Karpas-422 (cell line): ENCODE measurements at regions not wholly inside any gene's neighbourhood (a gene's known extent, or its start where the extent isn't known, plus 50 kb on each side); places are given as distances from the start of the nearest gene placed in this dataset.

Experiments
- DNase-seq: peaks from one replicate; pipeline ENCODE4 v3.0.0-alpha.2; 2015
- H2AFZ ChIP-seq: fragments of 200-600 bp; sonication (generic); 2 replicates; pipeline ENCODE4 v1.6.1; 2014; ENCODE audit warnings: antibody characterized with exemption, low read length, mixed read lengths
- H3K27ac ChIP-seq: fragments of 200-600 bp; sonication (generic); 2 replicates; pipeline ENCODE4 v1.5.1; 2014; ENCODE audit warnings: mild to moderate bottlenecking, low read length, moderate library complexity
- H3K27me3 ChIP-seq: fragments of 200-600 bp; sonication (generic); 2 replicates; pipeline ENCODE4 v1.6.1; 2014; ENCODE audit warnings: low read length, mixed read lengths
- H3K36me3 ChIP-seq: fragments of 200-600 bp; sonication (generic); 2 replicates; pipeline ENCODE4 v1.6.1; 2014; ENCODE audit warnings: low read length, mixed read lengths; ENCODE audit not compliant: insufficient read depth
- H3K4me1 ChIP-seq: fragments of 200-600 bp; sonication (generic); 2 replicates; pipeline ENCODE4 v1.6.1; 2014; ENCODE audit warnings: mild to moderate bottlenecking, low read length, mixed read lengths
- H3K4me2 ChIP-seq: fragments of 200-600 bp; sonication (generic); 2 replicates; pipeline ENCODE4 v1.6.1; 2014; ENCODE audit warnings: low read length, low read depth, mild to moderate bottlenecking; ENCODE audit not compliant: poor library complexity, severe bottlenecking
- H3K4me3 ChIP-seq: fragments of 200-600 bp; sonication (generic); 2 replicates; pipeline ENCODE4 v1.5.1; 2014; ENCODE audit warnings: mild to moderate bottlenecking, antibody characterized with exemption, low read length, mixed read lengths
- H3K79me2 ChIP-seq: fragments of 200-600 bp; sonication (generic); 2 replicates; pipeline ENCODE4 v1.6.1; 2014; ENCODE audit warnings: mild to moderate bottlenecking, low read length, mixed read lengths
- H3K9ac ChIP-seq: fragments of 200-600 bp; sonication (generic); 2 replicates; pipeline ENCODE4 v1.6.0; 2014; ENCODE audit warnings: low read length
- H3K9me2 ChIP-seq: fragments of 200-600 bp; sonication (generic), shearing (Covaris generic); replicated peaks from 2 replicates; pipeline ENCODE4 v1.6.0; 2014; ENCODE audit warnings: mild to moderate bottlenecking, low read length, moderate library complexity; ENCODE audit not compliant: insufficient read depth
- H3K9me3 ChIP-seq: fragments of 300-700, 200-600 bp; sonication (generic); 2 replicates; pipeline ENCODE4 v1.6.1; 2014; ENCODE audit warnings: low read length, mixed read lengths
- H4K20me1 ChIP-seq: fragments of 200-600 bp; sonication (generic); 2 replicates; pipeline ENCODE4 v1.6.1; 2014; ENCODE audit warnings: mild to moderate bottlenecking, antibody characterized with exemption, low read length, low read depth; ENCODE audit not compliant: insufficient read depth

GRCh38 chr6:156552849-156553248 lies 224.3 kb upstream of the ARID1B start:
- Histone ChIP-seq H3K4me1 (no peaks in the 10 kb centered on the region), H3K36me3 (no peaks in the 10 kb centered on the region), H3K9ac (no peak overlapping the region), H3K9me3 (no peaks in the 10 kb centered on the region), H3K9me2 (no peaks in the 10 kb centered on the region), H3K27ac (no peak overlapping the region), H3K79me2 (no peaks in the 10 kb centered on the region), H3K4me3 (no peak overlapping the region), H3K27me3 (no peaks in the 10 kb centered on the region), H3K4me2 (no peak overlapping the region), H4K20me1 (no peaks in the 10 kb centered on the region), H2AFZ (no peak overlapping the region)
- no peak for DNase-seq

- Histone ChIP-seq H3K9me3 (no peaks in the 10 kb centered on the region), H4K20me1 (no peaks in the 10 kb centered on the region), H2AFZ (no peak overlapping the region), H3K4me3 (no peak overlapping the region), H3K4me2 (no peak overlapping the region), H3K79me2 (no peaks in the 10 kb centered on the region), H3K9me2 (no peaks in the 10 kb centered on the region), H3K36me3 (no peaks in the 10 kb centered on the region), H3K4me1 (no peaks in the 10 kb centered on the region), H3K27me3 (no peaks in the 10 kb centered on the region), H3K9ac (no peak overlapping the region), H3K27ac (no peak overlapping the region)
- no peak for DNase-seq
Measured at GRCh38 chr6:156550949-156551348, 226.2 kb upstream of the ARID1B start.

- H3K4me3 ChIP-seq, result no peak overlapping the region
- no peak overlapping the region for H2AFZ ChIP-seq
- no peak overlapping the region for H3K4me2 ChIP-seq
- H3K4me1 ChIP-seq, result no peaks in the 10 kb centered on the region
- no peaks in the 10 kb centered on the region for H3K27me3 ChIP-seq
- H3K9me3 ChIP-seq, result no peaks in the 10 kb centered on the region
- H3K9ac ChIP-seq, result no peak overlapping the region
- DNase-seq, result no peak
- no peak overlapping the region for H3K27ac ChIP-seq
- H3K79me2 ChIP-seq, result no peaks in the 10 kb centered on the region
- H3K36me3 ChIP-seq, result no peaks in the 10 kb centered on the region
- H3K9me2 ChIP-seq, result no peaks in the 10 kb centered on the region
- H4K20me1 ChIP-seq, result no peaks in the 10 kb centered on the region
Measured at GRCh38 chr6:156545931-156546330, 231.2 kb upstream of the ARID1B start.

GRCh38 chr6:156545021-156545420 lies 232.2 kb upstream of the ARID1B start:
- Histone ChIP-seq H3K4me3 (no peak overlapping the region), H3K36me3 (no peaks in the 10 kb centered on the region), H4K20me1 (no peaks in the 10 kb centered on the region), H3K4me2 (no peak overlapping the region), H3K27ac (no peak overlapping the region), H3K9me2 (no peaks in the 10 kb centered on the region), H3K27me3 (no peaks in the 10 kb centered on the region), H3K9me3 (no peaks in the 10 kb centered on the region), H3K79me2 (no peaks in the 10 kb centered on the region), H3K9ac (no peak overlapping the region), H3K4me1 (no peaks in the 10 kb centered on the region), H2AFZ (no peak overlapping the region)
- no peak for DNase-seq

GRCh38 chr6:156544046-156544445 lies 233.1 kb upstream of the ARID1B start:
- Histone ChIP-seq H2AFZ (no peak overlapping the region), H3K4me3 (no peak overlapping the region), H3K9me2 (no peaks in the 10 kb centered on the region), H4K20me1 (no peaks in the 10 kb centered on the region), H3K9me3 (no peaks in the 10 kb centered on the region), H3K4me2 (no peak overlapping the region), H3K27me3 (no peaks in the 10 kb centered on the region), H3K79me2 (no peaks in the 10 kb centered on the region), H3K36me3 (no peaks in the 10 kb centered on the region), H3K27ac (no peak overlapping the region), H3K4me1 (no peaks in the 10 kb centered on the region), H3K9ac (no peak overlapping the region)
- DNase-seq, result no peak

GRCh38 chr6:156543431-156543830 lies 233.7 kb upstream of the ARID1B start:
- no peaks in the 10 kb centered on the region for H3K36me3 ChIP-seq
- H3K79me2 ChIP-seq, result no peaks in the 10 kb centered on the region
- H3K9ac ChIP-seq, result no peak overlapping the region
- no peak overlapping the region for H3K4me2 ChIP-seq
- no peaks in the 10 kb centered on the region for H3K27me3 ChIP-seq
- H3K9me2 ChIP-seq, result no peaks in the 10 kb centered on the region
- H3K27ac ChIP-seq, result no peak overlapping the region
- H3K4me1 ChIP-seq, result no peaks in the 10 kb centered on the region
- no peak overlapping the region for H3K4me3 ChIP-seq
- no peaks in the 10 kb centered on the region for H4K20me1 ChIP-seq
- no peak overlapping the region for H2AFZ ChIP-seq
- no peak for DNase-seq
- no peaks in the 10 kb centered on the region for H3K9me3 ChIP-seq

GRCh38 chr6:156538875-156539660 lies 238.1 kb upstream of the ARID1B start:
- H3K79me2 ChIP-seq, result no peaks in the 10 kb centered on the region
- no peak overlapping the region for H3K9ac ChIP-seq
- H3K36me3 ChIP-seq, result no peaks in the 10 kb centered on the region
- no peak overlapping the region for H3K4me2 ChIP-seq
- no peak overlapping the region for H2AFZ ChIP-seq
- H4K20me1 ChIP-seq, result no peaks in the 10 kb centered on the region
- H3K27me3 ChIP-seq, result no peaks in the 10 kb centered on the region
- DNase-seq, result no peak
- H3K27ac ChIP-seq, result no peak overlapping the region
- H3K4me1 ChIP-seq, result no peaks in the 10 kb centered on the region
- H3K4me3 ChIP-seq, result no peak overlapping the region
- H3K9me3 ChIP-seq, result no peaks in the 10 kb centered on the region
- H3K9me2 ChIP-seq, result no peaks in the 10 kb centered on the region

GRCh38 chr6:156534594-156534993 lies 242.6 kb upstream of the ARID1B start:
- Histone ChIP-seq H3K4me3 (no peak overlapping the region), H2AFZ (no peak overlapping the region), H3K27ac (no peak overlapping the region), H4K20me1 (no peaks in the 10 kb centered on the region), H3K4me2 (no peak overlapping the region), H3K36me3 (no peaks in the 10 kb centered on the region), H3K27me3 (no peaks in the 10 kb centered on the region), H3K9me2 (no peaks in the 10 kb centered on the region), H3K9me3 (no peaks in the 10 kb centered on the region), H3K9ac (no peak overlapping the region), H3K79me2 (no peaks in the 10 kb centered on the region), H3K4me1 (no peaks in the 10 kb centered on the region)
- DNase-seq, result no peak
